Fibroblast of villous mesenchyme (primary cell): ENCODE measurements at regions not wholly inside any gene's neighbourhood (a gene's known extent, or its start where the extent isn't known, plus 50 kb on each side); places are given as distances from the start of the nearest gene placed in this dataset.

ENCODE experiments used
- DNase-seq: peaks from one replicate; pipeline ENCODE4 v3.0.0-alpha.2; 2010; ENCODE audit warnings: low read depth
- H3K4me3 ChIP-seq: 2 replicates; pipeline ENCODE4 v1.5.1; 2011; ENCODE audit warnings: low read depth, mild to moderate bottlenecking, low read length
- CTCF ChIP-seq: IDR thresholded peaks from 2 replicates; pipeline ENCODE4 v1.5.1; 2012; ENCODE audit warnings: low read depth, mild to moderate bottlenecking, low read length; ENCODE audit not compliant: insufficient read depth

- TF ChIP-seq CTCF, result no peak
- no peak for DNase-seq
- no peak overlapping the region for H3K4me3 ChIP-seq
Observed at GRCh38 chr2:215625207-215625606, 189.3 kb upstream of the FN1 start.

DNA sequence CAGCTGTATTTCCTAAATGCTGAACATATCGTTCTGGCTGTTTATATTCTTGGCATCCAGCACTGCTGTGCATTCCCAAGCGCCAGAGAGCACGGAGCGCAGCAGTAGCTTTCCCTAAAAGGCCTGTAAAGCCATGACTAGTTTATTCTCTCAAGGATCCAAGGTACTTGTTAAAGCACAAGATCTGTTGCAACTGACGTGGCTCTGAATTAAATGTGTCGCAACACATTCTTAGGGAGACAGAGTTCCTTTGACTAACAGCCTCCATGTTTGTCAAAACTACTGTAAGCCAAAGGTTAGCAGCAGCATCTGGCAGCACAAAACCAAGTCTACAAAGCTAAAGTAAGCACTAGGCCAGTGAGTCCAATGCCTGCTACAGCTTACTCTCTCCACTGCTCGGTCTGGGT lies 188.6 kb upstream of the FN1 start:
- no peak for TF ChIP-seq CTCF
- H3K4me3 ChIP-seq, result no peak overlapping the region
- DNase-seq, result peak; percentile 100

DNA sequence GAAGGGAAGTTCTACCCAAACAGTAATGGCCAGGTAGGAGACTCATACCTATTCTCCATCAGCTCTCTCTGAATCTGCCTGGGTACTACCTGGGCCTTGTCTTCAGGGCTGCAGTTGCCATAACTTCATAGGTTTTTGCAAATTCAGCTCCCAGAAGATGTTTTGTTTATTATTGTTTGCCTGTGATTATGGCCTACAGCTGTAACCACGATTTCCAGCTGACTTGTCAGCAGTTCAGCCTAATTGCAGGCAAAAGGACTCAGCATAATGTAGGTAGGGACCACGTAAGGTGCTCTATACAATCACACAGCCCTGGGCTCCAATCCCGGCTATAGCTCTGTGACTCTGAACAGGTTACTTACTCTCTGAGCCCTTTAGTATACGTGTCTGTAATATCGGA lies 187.0 kb upstream of the FN1 start:
- DNase-seq, result peak; percentile 62

GRCh38 chr2:215621381-215621780 lies 185.5 kb upstream of the FN1 start:
- DNase-seq, result no peak
- H3K4me3 ChIP-seq, result no peak overlapping the region
- TF ChIP-seq CTCF, result no peak

More for the DNA sequence above, 187.0 kb upstream of the FN1 start:
- no peak for TF ChIP-seq CTCF
- no peak overlapping the region for H3K4me3 ChIP-seq

DNA sequence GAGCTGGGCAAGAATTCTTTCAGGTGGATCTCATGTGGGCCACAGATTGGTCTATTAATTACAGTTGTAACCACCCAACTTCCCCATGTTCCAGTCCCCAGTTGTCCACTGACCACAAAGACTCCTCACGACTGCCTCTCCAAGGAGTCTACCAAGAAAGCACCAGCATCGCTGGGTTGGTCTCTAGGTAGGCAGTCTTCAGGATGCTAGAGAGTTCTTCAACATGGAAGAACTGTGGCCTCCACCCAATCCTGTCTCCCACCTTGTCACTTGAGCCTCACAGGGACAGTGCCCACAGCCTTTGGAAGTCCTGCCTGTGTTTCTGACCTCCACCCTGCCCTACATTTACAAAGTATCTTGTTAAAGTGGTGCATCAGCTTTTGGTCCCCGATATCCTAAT lies 184.7 kb upstream of the FN1 start:
- no peak for DNase-seq
- H3K4me3 ChIP-seq, result no peak overlapping the region
- TF ChIP-seq CTCF, result no peak

GRCh38 chr2:215619989-215620388 lies 184.1 kb upstream of the FN1 start:
- no peak overlapping the region for H3K4me3 ChIP-seq
- no peak for TF ChIP-seq CTCF
- DNase-seq, result peak; percentile 54
